Natural killer cell (primary cell): ENCODE measurements at regions not wholly inside any gene's neighbourhood (a gene's known extent, or its start where the extent isn't known, plus 50 kb on each side); places are given as distances from the start of the nearest gene placed in this dataset.

Source experiments
- ATAC-seq, 3 donors: fragments of 150-1000 bp in 2 of 3; fragments of 200-7000 bp in 1 of 3; cut with Tn5 transposase; 1 replicate in 1 of 3; 2 replicates in 2 of 3; pipeline ENCODE4 v1.10.0; 2021; ENCODE audit warnings: mild to moderate bottlenecking in 2 of 3, moderate library complexity in 2 of 3
- DNase-seq, 2 donors: peaks; one replicate each; pipeline versions ENCODE4 v3.0.0 to v3.0.0-alpha.2; 2013 to 2021; ENCODE audit warnings: mixed read lengths in 1 of 2
- H3K27ac ChIP-seq: one replicate; pipeline ENCODE4 v1.5.1; 2013; ENCODE audit warnings: mild to moderate bottlenecking, low read length
- H3K27me3 ChIP-seq: one replicate; pipeline ENCODE4 v1.6.1; 2013; ENCODE audit warnings: low read length; ENCODE audit not compliant: control insufficient read depth, insufficient read depth
- H3K36me3 ChIP-seq: one replicate; pipeline ENCODE4 v1.6.1; 2013; ENCODE audit warnings: low read length; ENCODE audit not compliant: control insufficient read depth, insufficient read depth
- H3K4me1 ChIP-seq: one replicate; pipeline ENCODE4 v1.6.1; 2013; ENCODE audit warnings: low read length; ENCODE audit not compliant: control insufficient read depth, insufficient read depth
- H3K4me3 ChIP-seq: one replicate; pipeline ENCODE4 v1.5.1; 2013; ENCODE audit warnings: low read length
- H3K9me3 ChIP-seq: one replicate; pipeline ENCODE4 v1.6.1; 2013; ENCODE audit warnings: low read length; ENCODE audit not compliant: control insufficient read depth, insufficient read depth
- H3K27ac Mint-ChIP-seq, 2 donors: one replicate each; pipeline ENCODE4 v1.8.0; 2022; ENCODE audit warnings: mild to moderate bottlenecking in 2 of 2, mixed read lengths in 2 of 2, moderate library complexity in 1 of 2
- H3K27me3 Mint-ChIP-seq, 2 donors: one replicate each; pipeline ENCODE4 v1.8.0; 2022; ENCODE audit warnings: low read depth in 2 of 2, mixed read lengths in 2 of 2
- H3K36me3 Mint-ChIP-seq: one replicate; pipeline ENCODE4 v1.8.0; 2022; ENCODE audit warnings: mixed read lengths
- H3K4me1 Mint-ChIP-seq, 2 donors: one replicate each; pipeline ENCODE4 v1.8.0; 2022; ENCODE audit warnings: mixed read lengths in 2 of 2
- H3K4me3 Mint-ChIP-seq: one replicate; pipeline ENCODE4 v1.8.0; 2022; ENCODE audit warnings: mild to moderate bottlenecking, moderate library complexity, mixed read lengths
- H3K9me3 Mint-ChIP-seq, 2 donors: one replicate each; pipeline ENCODE4 v1.8.0; 2022; ENCODE audit warnings: mixed read lengths in 2 of 2
- WGBS: methylation state at CpG from one replicate; pipeline ENCODE4 v1.1.7; 2013; ENCODE audit warnings: missing lambda C conversion rate; ENCODE audit not compliant: insufficient coverage; 5-methylcytosine and 5-hydroxymethylcytosine counted together
- intact Hi-C: fragments of 100-400 bp; cut with micrococcal nuclease; formaldehyde crosslinking; loops from one replicate; pipeline ENCODE4 v1.14.2; 2022
- TF ChIP-seq, protein P1 (sequence below): fragments of 200-600 bp; IDR thresholded peaks from one replicate; pipeline ENCODE4 v1.8.0; 2022; ENCODE audit warnings: antibody characterized with exemption

DNA sequence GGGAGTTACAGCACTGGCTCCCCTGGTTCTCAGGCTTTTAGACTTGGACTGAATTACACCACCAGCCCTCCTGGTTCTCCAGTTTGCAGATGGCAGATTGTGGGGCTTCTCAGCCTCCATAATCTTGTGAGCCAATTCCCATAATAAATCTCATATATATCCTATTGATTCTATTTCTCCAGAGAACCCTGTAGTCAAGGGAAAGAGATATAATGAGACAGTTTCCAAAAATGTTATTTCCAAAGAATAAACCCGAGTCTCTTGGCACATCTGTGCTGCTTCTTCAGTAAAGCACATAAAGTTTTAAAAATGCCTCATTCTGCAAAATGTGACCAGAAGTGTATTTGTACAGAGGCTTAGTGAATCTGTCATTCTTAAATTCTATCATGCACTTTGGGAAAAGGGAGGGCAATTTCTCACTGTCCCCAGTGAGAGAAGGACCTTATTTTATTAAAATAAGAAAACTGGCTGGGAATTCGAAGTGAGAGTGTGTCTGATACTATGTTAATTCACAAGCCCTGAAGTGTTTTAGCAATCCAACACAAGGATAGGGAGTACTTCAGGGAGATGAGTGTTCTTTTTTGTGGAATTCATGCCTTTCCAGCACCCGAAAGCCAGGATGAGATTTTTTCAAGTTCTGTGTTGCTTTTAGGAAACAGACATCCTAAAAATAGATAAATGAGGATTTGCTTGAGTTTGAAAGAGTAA is 282.4 kb upstream of the CHAC2 start:
- H3K4me3 ChIP-seq = no peak overlapping the region
- ATAC-seq = no peak
- no peaks in the 10 kb centered on the region for H3K36me3 Mint-ChIP-seq
- H3K4me1 ChIP-seq = no peaks in the 10 kb centered on the region
- no peaks in the 10 kb centered on the region for H3K27me3 Mint-ChIP-seq
- H3K36me3 ChIP-seq = no peaks in the 10 kb centered on the region
- H3K27ac ChIP-seq = no peak overlapping the region
- H3K4me1 Mint-ChIP-seq = no peaks in the 10 kb centered on the region
- TF ChIP-seq, protein P1, sequence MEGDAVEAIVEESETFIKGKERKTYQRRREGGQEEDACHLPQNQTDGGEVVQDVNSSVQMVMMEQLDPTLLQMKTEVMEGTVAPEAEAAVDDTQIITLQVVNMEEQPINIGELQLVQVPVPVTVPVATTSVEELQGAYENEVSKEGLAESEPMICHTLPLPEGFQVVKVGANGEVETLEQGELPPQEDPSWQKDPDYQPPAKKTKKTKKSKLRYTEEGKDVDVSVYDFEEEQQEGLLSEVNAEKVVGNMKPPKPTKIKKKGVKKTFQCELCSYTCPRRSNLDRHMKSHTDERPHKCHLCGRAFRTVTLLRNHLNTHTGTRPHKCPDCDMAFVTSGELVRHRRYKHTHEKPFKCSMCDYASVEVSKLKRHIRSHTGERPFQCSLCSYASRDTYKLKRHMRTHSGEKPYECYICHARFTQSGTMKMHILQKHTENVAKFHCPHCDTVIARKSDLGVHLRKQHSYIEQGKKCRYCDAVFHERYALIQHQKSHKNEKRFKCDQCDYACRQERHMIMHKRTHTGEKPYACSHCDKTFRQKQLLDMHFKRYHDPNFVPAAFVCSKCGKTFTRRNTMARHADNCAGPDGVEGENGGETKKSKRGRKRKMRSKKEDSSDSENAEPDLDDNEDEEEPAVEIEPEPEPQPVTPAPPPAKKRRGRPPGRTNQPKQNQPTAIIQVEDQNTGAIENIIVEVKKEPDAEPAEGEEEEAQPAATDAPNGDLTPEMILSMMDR = no peak
- intact Hi-C loops = no loop called here
- H3K9me3 Mint-ChIP-seq = peaks cover 3 to 5% of the 10 kb centered on the region in 2 donors
- H3K27ac Mint-ChIP-seq = no peak overlapping the region
- H3K27me3 ChIP-seq = no peaks in the 10 kb centered on the region
- H3K9me3 ChIP-seq = no peaks in the 10 kb centered on the region
- 82% methylated on average over 3 of the region's 3 CpGs for WGBS
- H3K4me3 Mint-ChIP-seq = no peak overlapping the region
- DNase-seq = no peak

DNA sequence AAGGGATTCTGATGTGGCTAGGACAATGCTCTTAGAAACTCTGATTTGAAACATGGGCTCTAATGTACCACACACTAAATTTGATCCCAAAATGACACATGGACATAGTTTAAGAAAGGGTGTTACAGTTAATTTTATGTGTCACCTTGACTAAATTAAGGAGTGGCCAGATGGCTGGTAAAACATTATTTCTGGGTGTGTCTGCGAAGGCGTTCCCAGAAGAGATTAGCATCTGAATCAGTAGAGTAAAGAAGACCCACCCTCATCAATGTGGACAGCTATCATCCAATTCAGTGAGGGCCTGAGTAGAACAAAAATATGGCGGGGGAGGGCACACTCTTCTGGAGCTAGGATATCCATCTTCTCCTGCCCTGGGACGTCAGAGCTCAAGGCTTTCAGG is 283.1 kb upstream of the CHAC2 start:
- no peak for DNase-seq

DNA sequence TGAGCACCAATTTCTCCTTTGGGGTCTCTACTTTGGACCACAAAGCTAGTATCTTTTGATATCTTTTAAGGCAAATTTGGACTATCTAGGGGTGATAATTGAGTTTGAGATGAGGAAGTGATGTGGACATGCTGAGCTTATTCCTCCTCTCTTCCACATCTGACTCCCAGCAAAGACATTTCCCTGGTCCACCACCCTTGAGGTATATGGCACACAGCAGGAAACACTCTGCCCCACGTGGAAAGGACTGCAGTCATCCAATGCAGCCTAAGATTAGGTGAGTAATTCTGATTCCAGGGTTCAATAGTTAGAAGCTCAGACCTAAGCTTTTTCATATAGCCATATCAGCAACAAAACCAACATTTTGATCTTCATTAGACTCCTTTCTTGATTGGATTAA is 290.1 kb upstream of the CHAC2 start:
- Histone ChIP-seq H3K4me3 (no peak overlapping the region), H3K27me3 (no peaks in the 10 kb centered on the region), H3K27ac (no peak overlapping the region), H3K4me1 (no peaks in the 10 kb centered on the region), H3K36me3 (no peaks in the 10 kb centered on the region), H3K9me3 (no peaks in the 10 kb centered on the region)
- H3K9me3 Mint-ChIP-seq = peaks cover 5 to 6% of the 10 kb centered on the region in 2 donors
- no peaks in the 10 kb centered on the region for H3K36me3 Mint-ChIP-seq
- H3K4me1 Mint-ChIP-seq = no peaks in the 10 kb centered on the region
- DNase-seq = no peak
- intact Hi-C loops = no loop called here
- H3K27ac Mint-ChIP-seq = no peak overlapping the region
- WGBS = 57% methylated on average over 1 of the region's 1 CpG
- no peak overlapping the region for H3K4me3 Mint-ChIP-seq
- TF ChIP-seq, protein P1 = no peak
- no peak for ATAC-seq
- H3K27me3 Mint-ChIP-seq = no peaks in the 10 kb centered on the region

More for the DNA sequence above, 283.1 kb upstream of the CHAC2 start:
- WGBS = 71% methylated on average over 4 of the region's 4 CpGs
- H3K4me3 ChIP-seq = no peak overlapping the region
- H3K36me3 Mint-ChIP-seq = no peaks in the 10 kb centered on the region
- H3K27me3 ChIP-seq = no peaks in the 10 kb centered on the region
- no peak for ATAC-seq
- peaks cover 3 to 5% of the 10 kb centered on the region in 2 donors for H3K9me3 Mint-ChIP-seq
- no peak overlapping the region for H3K27ac Mint-ChIP-seq
- no peaks in the 10 kb centered on the region for H3K36me3 ChIP-seq
- intact Hi-C loops = no loop called here
- no peak overlapping the region for H3K27ac ChIP-seq
- H3K4me1 Mint-ChIP-seq = no peaks in the 10 kb centered on the region
- H3K27me3 Mint-ChIP-seq = no peaks in the 10 kb centered on the region
- no peak overlapping the region for H3K4me3 Mint-ChIP-seq
- H3K9me3 ChIP-seq = no peaks in the 10 kb centered on the region
- TF ChIP-seq, protein P1 = no peak
- no peaks in the 10 kb centered on the region for H3K4me1 ChIP-seq

DNA sequence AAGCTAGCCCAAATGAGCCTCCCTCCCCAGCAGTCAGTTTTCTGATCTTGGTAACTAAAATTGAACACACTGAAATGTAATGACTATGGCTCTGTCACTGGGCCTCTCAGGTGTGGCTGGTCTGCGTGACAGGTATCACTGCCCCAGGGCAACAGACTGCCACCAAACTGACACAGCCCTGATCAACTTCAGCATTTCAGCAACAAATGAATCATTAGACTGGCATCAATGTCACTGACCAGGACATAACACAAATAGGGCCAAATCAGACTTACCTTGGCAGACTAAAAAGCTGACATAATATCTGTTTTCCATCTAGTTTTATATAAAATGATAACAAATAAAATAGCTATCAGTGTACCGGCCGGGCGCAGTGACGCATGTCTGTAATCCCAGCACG is 290.8 kb upstream of the CHAC2 start:
- no peaks in the 10 kb centered on the region for H3K36me3 ChIP-seq
- intact Hi-C loops = no loop called here
- Mint-ChIP-seq H3K4me1 (no peaks in the 10 kb centered on the region), H3K36me3 (no peaks in the 10 kb centered on the region), H3K9me3 (peaks cover 2 to 4% of the 10 kb centered on the region in 2 donors), H3K4me3 (no peak overlapping the region), H3K27ac (no peak overlapping the region), H3K27me3 (no peaks in the 10 kb centered on the region)
- no peaks in the 10 kb centered on the region for H3K27me3 ChIP-seq
- WGBS = 98% methylated on average over 6 of the region's 6 CpGs
- no peaks in the 10 kb centered on the region for H3K4me1 ChIP-seq
- TF ChIP-seq, protein P1 = no peak
- H3K9me3 ChIP-seq = no peaks in the 10 kb centered on the region
- ATAC-seq = no peak
- no peak overlapping the region for H3K27ac ChIP-seq
- no peak overlapping the region for H3K4me3 ChIP-seq
- DNase-seq = no peak
